OCI-LY3 (cell line): ENCODE measurements at regions not wholly inside any gene's neighbourhood (a gene's known extent, or its start where the extent isn't known, plus 50 kb on each side); places are given as distances from the start of the nearest gene placed in this dataset.

Source experiments
- CTCF ChIP-seq: fragments of 200-600, 300-600 bp; sonication (generic); IDR thresholded peaks from 2 replicates; pipeline ENCODE4 v1.5.1; 2014; ENCODE audit warnings: antibody characterized with exemption, low read length, low read depth
- EZH2phosphoT487 ChIP-seq: fragments of 200-600 bp; shearing (Covaris generic); IDR thresholded peaks from 2 replicates; pipeline ENCODE4 v1.6.1; 2018; ENCODE audit warnings: antibody characterized with exemption, mixed run types, low read depth

GRCh38 chr7:131021902-131022301 is 287.9 kb upstream of the KLF14 start:
- TF ChIP-seq CTCF (no peak), EZH2phosphoT487 (no peak)
